Non-pigmented ciliary epithelial cell (primary cell): ENCODE measurements at regions not wholly inside any gene's neighbourhood (a gene's known extent, or its start where the extent isn't known, plus 50 kb on each side); places are given as distances from the start of the nearest gene placed in this dataset.
"Not testable (repeated sequence)": the region's sequence is repeated elsewhere in the genome, so short reads cannot be mapped to it uniquely, and the experiment has no call there.

Source experiments
- DNase-seq: peaks from one replicate; pipeline ENCODE4 v3.0.0-alpha.2; 2010; ENCODE audit warnings: low read depth

GRCh38 chr5:101647861-101648260 is 648.2 kb downstream of the SLCO4C1 start:
- DNase-seq, result no peak

- DNase-seq, result no peak
These were observed 652.3 kb downstream of the SLCO4C1 start for GRCh38 chr5:101643794-101644193.

GRCh38 chr5:101637599-101637998 is 658.5 kb downstream of the SLCO4C1 start:
- no peak for DNase-seq

GRCh38 chr5:101627770-101628169 is 668.3 kb downstream of the SLCO4C1 start:
- DNase-seq, result not testable (repeated sequence)

- DNase-seq, result no peak
These were observed 669.5 kb downstream of the SLCO4C1 start for GRCh38 chr5:101626572-101626971.

GRCh38 chr5:101611039-101611438 is 685.0 kb downstream of the SLCO4C1 start:
- DNase-seq, result no peak

- DNase-seq, result peak; percentile 5
These were observed 687.8 kb downstream of the SLCO4C1 start for GRCh38 chr5:101608322-101608721.

- no peak for DNase-seq
These were observed 690.4 kb downstream of the SLCO4C1 start for GRCh38 chr5:101605700-101606099.

- DNase-seq, result no peak
These were observed 695.5 kb downstream of the SLCO4C1 start for GRCh38 chr5:101600614-101601013.

GRCh38 chr5:101590384-101590783 is 687.3 kb upstream of the ST8SIA4 start:
- no peak for DNase-seq

GRCh38 chr5:101585366-101585765 is 682.3 kb upstream of the ST8SIA4 start:
- no peak for DNase-seq

- DNase-seq, result peak; percentile 6
These were observed 677.5 kb upstream of the ST8SIA4 start for GRCh38 chr5:101580591-101580990.

GRCh38 chr5:101574017-101574416 is 670.9 kb upstream of the ST8SIA4 start:
- no peak for DNase-seq

GRCh38 chr5:101561018-101561417 is 657.9 kb upstream of the ST8SIA4 start:
- DNase-seq, result no peak

GRCh38 chr5:101543780-101544179 is 640.7 kb upstream of the ST8SIA4 start:
- no peak for DNase-seq

- no peak for DNase-seq
These were observed 636.2 kb upstream of the ST8SIA4 start for GRCh38 chr5:101539315-101539714.

GRCh38 chr5:101535626-101536025 is 632.5 kb upstream of the ST8SIA4 start:
- DNase-seq, result no peak

- no peak for DNase-seq
These were observed 631.5 kb upstream of the ST8SIA4 start for GRCh38 chr5:101534491-101535110.

GRCh38 chr5:101532430-101532829 is 629.3 kb upstream of the ST8SIA4 start:
- DNase-seq, result no peak

- DNase-seq, result no peak
These were observed 627.9 kb upstream of the ST8SIA4 start for GRCh38 chr5:101531026-101531425.

- not testable (repeated sequence) for DNase-seq
These were observed 626.0 kb upstream of the ST8SIA4 start for GRCh38 chr5:101529094-101529493.

GRCh38 chr5:101520417-101520816 is 617.3 kb upstream of the ST8SIA4 start:
- DNase-seq, result no peak

- no peak for DNase-seq
These were observed 614.7 kb upstream of the ST8SIA4 start for GRCh38 chr5:101517795-101518194.

GRCh38 chr5:101515721-101516120 is 612.6 kb upstream of the ST8SIA4 start:
- DNase-seq, result no peak
